ENCODE measurements at regions not wholly inside any gene's neighbourhood (a gene's known extent, or its start where the extent isn't known, plus 50 kb on each side); places are given as distances from the start of the nearest gene placed in this dataset.

- 0 out of 2 replicates have a peak, but pooled peaks cover 4% of the 10 kb centered on the region for H3K9me2 ChIP-seq (ENCODE audit: insufficient read depth)
- Mint-ChIP-seq H3K27me3 (ENCODE audit: insufficient read depth, low read depth, poor library complexity) (peaks cover 2% of the 10 kb centered on the region), H3K27ac (peak overlapping the region; percentile 54; the same call in 1 of the 2 replicates), H3K36me3 (ENCODE audit: low read depth) (peaks cover 14% of the 10 kb centered on the region), H3K4me3 (no peak overlapping the region), H3K4me1 (peaks cover 35% of the 10 kb centered on the region), H3K9me3 (peaks cover 10% of the 10 kb centered on the region; the same call in 2 of the 3 replicates)
- H3K79me2 ChIP-seq (replicated peaks; ENCODE audit: insufficient read depth) = no peaks in the 10 kb centered on the region
- H3K4me2 ChIP-seq = no peak overlapping the region
- no peaks in the 10 kb centered on the region; the same call in 1 of the 2 replicates for H3F3A ChIP-seq (replicated peaks; ENCODE audit: low read depth)
- peaks cover 14% of the 10 kb centered on the region for H3K4me1 ChIP-seq (ENCODE audit: insufficient read depth)
- no peak overlapping the region for H3K27ac ChIP-seq (ENCODE audit: low read depth)
- TF ChIP-seq STAT1 (IDR thresholded peaks at IDR 0.05; ENCODE audit: unreplicated experiment) (no peak), ZNF331 (CRISPR knock-in tag; IDR thresholded peaks at IDR 0.05; ENCODE audit: low read depth) (no peak), ETS1 (IDR thresholded peaks at IDR 0.05) (no peak), JUNB (IDR thresholded peaks at IDR 0.05; ENCODE audit: unreplicated experiment) (no peak), ZNF114 (CRISPR knock-in tag; IDR thresholded peaks at IDR 0.05) (no peak), POLR2AphosphoS5 (IDR thresholded peaks at IDR 0.05; ENCODE audit: low read depth) (no peak), ZNF462 (CRISPR knock-in tag; IDR thresholded peaks at IDR 0.05) (no peak)
- no peaks in the 10 kb centered on the region for H3K36me3 ChIP-seq (ENCODE audit: insufficient read depth)
- no peak overlapping the region for H2AFZ ChIP-seq
- H3K27me3 ChIP-seq (ENCODE audit: insufficient read depth) = no peaks in the 10 kb centered on the region
- no peaks in the 10 kb centered on the region for H4K20me1 ChIP-seq (replicated peaks; ENCODE audit: insufficient read depth)
- DNase-seq (ENCODE audit: low spot score) = no peak
- no peak overlapping the region for H3K4me3 ChIP-seq
- ATAC-seq = no peak
Measured at GRCh38 chr2:138267902-138268254, 233.7 kb upstream of the SPOPL start.

All from GM23338 (cell line).